Fibroblast of the aortic adventitia (primary cell): ENCODE measurements at regions not wholly inside any gene's neighbourhood (a gene's known extent, or its start where the extent isn't known, plus 50 kb on each side); places are given as distances from the start of the nearest gene placed in this dataset.

Experiments
- DNase-seq: peaks from one replicate; pipeline ENCODE4 v3.0.0-alpha.2; 2010; ENCODE audit warnings: low read depth
- H3K4me3 ChIP-seq: 2 replicates; pipeline ENCODE4 v1.5.1; 2011; ENCODE audit warnings: low read depth, mild to moderate bottlenecking, control low read depth, low read length, moderate library complexity
- TF ChIP-seq, protein P1 (sequence below): IDR thresholded peaks from 2 replicates; pipeline ENCODE4 v1.5.1; 2011; ENCODE audit warnings: mild to moderate bottlenecking, low read length, control low read depth, inconsistent platforms; ENCODE audit not compliant: insufficient read depth

DNA sequence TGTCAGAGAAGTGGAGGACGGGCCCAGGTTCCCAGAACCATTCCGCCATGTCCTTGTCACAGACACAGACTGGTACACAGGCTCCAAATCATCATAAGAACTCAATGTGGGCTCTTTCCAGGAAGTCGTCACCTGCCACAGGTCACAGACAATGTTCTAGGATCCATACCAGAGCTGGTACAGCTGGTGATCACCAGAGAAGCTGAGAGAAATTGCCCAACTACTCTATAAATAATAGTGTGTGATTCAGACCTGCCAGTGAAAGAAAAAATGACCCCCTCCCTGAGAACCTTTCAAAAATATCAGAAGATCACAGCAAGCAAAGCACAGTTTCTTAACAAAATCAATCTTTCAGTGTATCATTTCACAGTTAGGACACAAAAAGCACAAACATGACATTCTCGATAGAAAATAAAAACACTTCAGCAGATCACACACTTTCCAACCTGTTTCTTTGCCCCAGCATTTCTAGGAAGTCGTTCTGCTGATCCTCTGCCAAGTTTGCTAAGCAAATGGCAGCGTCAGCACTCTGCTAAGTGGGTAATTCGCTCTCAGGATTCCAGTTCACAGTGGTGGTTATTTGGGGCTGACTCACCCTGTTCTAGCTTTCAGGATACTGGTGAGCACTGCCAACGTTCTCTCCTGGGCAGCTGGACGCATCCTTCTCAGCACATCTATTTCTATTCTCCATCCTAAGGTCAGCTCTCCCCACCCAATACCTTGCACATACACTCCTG lies 223.3 kb upstream of the SFSWAP start:
- no peak for DNase-seq
- TF ChIP-seq, protein P1, sequence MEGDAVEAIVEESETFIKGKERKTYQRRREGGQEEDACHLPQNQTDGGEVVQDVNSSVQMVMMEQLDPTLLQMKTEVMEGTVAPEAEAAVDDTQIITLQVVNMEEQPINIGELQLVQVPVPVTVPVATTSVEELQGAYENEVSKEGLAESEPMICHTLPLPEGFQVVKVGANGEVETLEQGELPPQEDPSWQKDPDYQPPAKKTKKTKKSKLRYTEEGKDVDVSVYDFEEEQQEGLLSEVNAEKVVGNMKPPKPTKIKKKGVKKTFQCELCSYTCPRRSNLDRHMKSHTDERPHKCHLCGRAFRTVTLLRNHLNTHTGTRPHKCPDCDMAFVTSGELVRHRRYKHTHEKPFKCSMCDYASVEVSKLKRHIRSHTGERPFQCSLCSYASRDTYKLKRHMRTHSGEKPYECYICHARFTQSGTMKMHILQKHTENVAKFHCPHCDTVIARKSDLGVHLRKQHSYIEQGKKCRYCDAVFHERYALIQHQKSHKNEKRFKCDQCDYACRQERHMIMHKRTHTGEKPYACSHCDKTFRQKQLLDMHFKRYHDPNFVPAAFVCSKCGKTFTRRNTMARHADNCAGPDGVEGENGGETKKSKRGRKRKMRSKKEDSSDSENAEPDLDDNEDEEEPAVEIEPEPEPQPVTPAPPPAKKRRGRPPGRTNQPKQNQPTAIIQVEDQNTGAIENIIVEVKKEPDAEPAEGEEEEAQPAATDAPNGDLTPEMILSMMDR = no peak
- H3K4me3 ChIP-seq = no peak overlapping the region

DNA sequence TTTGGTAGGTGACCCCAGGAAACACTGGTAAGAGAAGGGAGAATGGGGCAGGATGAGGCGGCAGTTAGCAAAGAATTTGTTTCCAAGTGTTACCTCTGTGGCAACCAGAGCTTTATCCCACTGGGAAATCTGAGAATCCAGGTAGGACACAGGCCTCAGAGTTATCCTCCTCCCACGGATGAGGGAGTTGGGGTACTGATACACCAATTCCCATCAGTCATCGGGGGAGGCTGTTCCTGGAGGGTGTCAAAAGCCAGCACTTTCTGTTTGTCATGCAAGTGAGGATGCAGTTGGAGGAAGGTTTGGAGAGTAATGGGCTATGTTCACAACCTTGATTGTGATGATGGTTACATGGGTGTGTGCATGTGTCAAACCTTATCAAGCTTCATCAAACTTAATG lies 221.2 kb upstream of the SFSWAP start:
- no peak for DNase-seq
- TF ChIP-seq, protein P1 = no peak
- H3K4me3 ChIP-seq = no peak overlapping the region

DNA sequence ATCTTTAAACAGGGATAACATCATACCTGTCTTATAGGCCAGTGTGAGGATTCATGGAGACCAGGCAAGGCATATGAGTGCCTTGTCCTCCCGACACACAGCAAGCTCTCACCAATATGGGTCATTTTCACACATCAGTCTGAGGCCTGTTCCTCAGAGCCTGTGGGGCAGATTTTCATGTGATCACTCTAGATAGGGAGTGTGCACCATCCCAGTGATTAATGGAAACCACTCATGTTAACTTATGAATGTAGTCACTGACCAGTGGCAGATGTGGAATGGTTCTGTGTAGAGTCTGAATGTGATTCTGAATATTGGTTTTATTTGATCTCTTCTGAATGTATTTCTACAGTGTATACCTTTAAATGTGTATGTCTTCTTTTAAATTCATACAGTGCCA lies 219.7 kb upstream of the SFSWAP start:
- H3K4me3 ChIP-seq = no peak overlapping the region
- TF ChIP-seq, protein P1 = no peak
- DNase-seq = no peak

DNA sequence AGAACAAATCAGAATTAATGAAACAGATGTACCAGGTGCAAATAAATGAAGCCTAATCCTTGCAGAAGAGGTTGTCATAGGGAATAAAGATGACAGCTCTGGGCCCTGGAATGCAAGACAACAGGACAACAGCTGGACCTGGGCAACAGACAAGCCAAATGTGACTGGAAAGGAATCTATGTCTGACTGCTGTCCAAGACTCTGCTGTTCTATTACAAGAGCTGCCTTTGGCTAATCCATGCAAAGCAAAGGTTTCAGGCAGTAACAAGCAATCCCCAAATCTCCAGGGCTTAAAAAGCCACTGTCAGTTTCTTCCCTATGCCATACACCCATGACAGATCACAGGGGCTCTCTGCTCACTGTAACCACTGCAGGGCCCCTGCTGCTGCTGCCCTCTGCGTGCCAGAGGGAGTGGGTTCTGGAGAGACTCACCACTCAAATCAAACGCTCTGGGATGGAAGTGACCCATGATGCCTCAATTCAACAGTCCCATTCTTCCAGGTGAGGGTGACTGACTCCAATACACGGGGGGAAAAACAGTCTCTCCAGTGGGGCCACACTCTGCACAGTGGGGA lies 218.9 kb upstream of the SFSWAP start:
- no peak overlapping the region for H3K4me3 ChIP-seq
- no peak for DNase-seq
- TF ChIP-seq, protein P1 = no peak

DNA sequence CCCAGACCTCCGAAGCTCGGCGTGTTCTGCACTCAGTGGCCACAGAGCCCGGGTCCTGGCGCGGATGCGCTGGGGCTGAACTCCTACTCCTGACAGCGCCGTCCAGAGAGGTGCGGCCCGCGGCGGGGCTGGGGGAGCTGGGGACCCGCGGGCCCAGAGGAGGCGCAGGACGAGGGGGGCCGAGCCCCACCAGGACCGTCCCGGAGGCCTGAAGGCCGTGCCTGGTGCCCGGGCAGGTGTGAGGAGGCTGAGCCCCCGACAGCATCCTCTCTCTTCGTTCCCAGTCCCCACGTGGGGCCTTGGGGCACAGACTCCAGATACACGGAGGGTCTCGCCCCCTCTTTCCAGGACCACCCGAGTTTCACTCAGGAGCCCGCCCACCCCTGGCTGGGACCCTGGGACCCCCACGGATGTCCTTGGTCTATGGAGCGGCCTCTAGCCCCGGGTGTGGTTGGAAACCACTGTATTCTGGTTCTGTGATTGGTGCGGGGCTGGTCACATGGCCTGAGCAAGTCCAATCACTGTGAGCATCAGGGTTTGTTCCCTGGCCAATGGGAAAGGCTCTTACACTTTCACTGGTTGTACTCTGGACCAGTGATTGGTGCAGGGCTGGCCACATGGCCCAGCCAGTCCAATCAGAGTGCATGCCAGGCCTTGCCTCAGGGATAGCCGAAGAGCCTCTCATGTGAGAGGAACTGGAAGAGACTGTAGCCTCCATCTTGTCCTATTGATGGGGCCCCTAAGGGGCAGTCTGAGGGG lies 217.6 kb upstream of the SFSWAP start:
- TF ChIP-seq, protein P1 = no peak
- H3K4me3 ChIP-seq = no peak overlapping the region
- no peak for DNase-seq

DNA sequence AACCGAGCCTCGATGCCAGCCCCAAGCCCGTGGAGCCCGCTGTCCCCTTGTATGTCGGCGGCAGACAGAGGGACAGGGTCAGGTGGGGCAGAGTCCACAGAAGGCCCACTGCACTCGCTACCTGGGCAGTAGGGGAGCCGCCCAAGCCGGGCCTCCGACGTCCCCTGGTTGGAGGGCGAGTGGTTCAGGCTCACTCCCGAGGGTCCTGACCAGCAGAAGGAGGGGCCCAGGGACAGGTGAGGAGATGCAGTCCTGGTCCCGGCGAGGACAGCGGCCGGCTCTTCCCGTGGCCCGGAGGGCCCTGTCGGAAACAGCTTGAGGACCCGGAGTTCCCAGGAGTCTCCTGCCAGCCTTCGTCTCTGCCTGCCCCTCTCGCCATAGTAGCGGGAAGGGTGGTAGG lies 216.7 kb upstream of the SFSWAP start:
- H3K4me3 ChIP-seq = no peak overlapping the region
- TF ChIP-seq, protein P1 = no peak
- no peak for DNase-seq
